ENCODE measurements at regions not wholly inside any gene's neighbourhood (a gene's known extent, or its start where the extent isn't known, plus 50 kb on each side); places are given as distances from the start of the nearest gene placed in this dataset.

DNA sequence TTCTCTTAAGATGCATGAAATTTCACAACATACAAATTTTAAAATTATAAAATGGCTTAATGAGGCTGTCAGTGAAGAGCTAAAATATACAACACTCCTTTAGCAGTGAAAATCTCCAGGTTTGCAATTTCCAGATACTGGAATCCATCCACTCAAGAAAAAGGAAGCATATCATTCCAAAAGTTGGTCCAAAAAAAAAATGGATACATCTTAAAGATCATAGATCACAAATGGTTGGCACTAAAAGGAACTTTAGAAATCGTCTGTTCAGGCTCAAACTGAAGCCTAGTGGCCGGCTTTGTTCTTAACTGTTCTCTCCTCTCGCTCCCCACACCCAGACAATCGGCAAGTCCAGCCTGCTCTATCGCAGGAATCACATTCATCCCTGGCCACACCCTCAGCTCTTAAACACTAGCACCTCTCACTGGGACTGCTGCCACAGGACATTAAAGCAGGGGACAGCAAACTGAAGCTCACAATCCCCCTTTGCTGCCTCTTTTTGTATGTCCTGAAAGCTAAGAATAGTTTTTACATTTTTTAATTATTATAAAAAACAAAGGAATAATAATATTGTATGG lies 130.3 kb upstream of the CDIN1 start (continued):
- TF ChIP-seq MBD2 (IDR thresholded peaks at IDR 0.05; ENCODE audit: borderline replicate concordance, low read depth) (0 out of 2 replicates have a peak, but pooled peaks have one; percentile 24), KLF16 (IDR thresholded peaks at IDR 0.05) (peak; percentile 61; the same call in 1 of the 2 replicates), CHD2 (IDR thresholded peaks at IDR 0.05; ENCODE audit: low read depth, low read length) (peak; percentile 37; the same call in 1 of the 2 replicates), RAD21 (CRISPR knock-in tag; conservative IDR thresholded peaks at IDR 0.05 in 1 of 2, IDR thresholded peaks at IDR 0.05 in 1 of 2) (peak; percentile 67 to 84), TBL1XR1 (IDR thresholded peaks at IDR 0.05; ENCODE audit: low read length in 2 of 2) (peak; percentile 38 to 64; a peak in 1 of 4 replicates), ARID1B (IDR thresholded peaks at IDR 0.05) (peak; percentile 85), NFIC (IDR thresholded peaks at IDR 0.05) (peak; percentile 74), MXI1 (IDR thresholded peaks at IDR 0.05; ENCODE audit: low read depth, low read length) (0 out of 2 replicates have a peak, but pooled peaks have one; percentile 18), CC2D1A (IDR thresholded peaks at IDR 0.05) (peak; percentile 89), NEUROD1 (IDR thresholded peaks at IDR 0.05; ENCODE audit: borderline replicate concordance, low read depth, low read length, partially characterized antibody) (peak; percentile 59), MAZ (CRISPR knock-in tag; conservative IDR thresholded peaks at IDR 0.05 in 1 of 2, IDR thresholded peaks at IDR 0.05 in 1 of 2) (peak in 1 of 2 experiments; percentile 53; a peak in 2 of 4 replicates), PML (IDR thresholded peaks at IDR 0.05; ENCODE audit: low read length) (0 out of 2 replicates have a peak, but pooled peaks have one; percentile 35), SMARCA4 (IDR thresholded peaks at IDR 0.05) (peak; percentile 66), SRF (CRISPR knock-in tag; IDR thresholded peaks at IDR 0.05) (0 out of 4 replicates have a peak, but pooled peaks of 1 of the 2 experiments have one; percentile 12)
- TF ChIP-seq, protein P1, sequence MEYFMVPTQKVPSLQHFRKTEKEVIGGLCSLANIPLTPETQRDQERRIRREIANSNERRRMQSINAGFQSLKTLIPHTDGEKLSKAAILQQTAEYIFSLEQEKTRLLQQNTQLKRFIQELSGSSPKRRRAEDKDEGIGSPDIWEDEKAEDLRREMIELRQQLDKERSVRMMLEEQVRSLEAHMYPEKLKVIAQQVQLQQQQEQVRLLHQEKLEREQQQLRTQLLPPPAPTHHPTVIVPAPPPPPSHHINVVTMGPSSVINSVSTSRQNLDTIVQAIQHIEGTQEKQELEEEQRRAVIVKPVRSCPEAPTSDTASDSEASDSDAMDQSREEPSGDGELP (CRISPR knock-in tag; IDR thresholded peaks at IDR 0.05; ENCODE audit: borderline replicate concordance), result peak; percentile 46; the same call in 1 of the 2 replicates
- TF ChIP-seq, protein P2, sequence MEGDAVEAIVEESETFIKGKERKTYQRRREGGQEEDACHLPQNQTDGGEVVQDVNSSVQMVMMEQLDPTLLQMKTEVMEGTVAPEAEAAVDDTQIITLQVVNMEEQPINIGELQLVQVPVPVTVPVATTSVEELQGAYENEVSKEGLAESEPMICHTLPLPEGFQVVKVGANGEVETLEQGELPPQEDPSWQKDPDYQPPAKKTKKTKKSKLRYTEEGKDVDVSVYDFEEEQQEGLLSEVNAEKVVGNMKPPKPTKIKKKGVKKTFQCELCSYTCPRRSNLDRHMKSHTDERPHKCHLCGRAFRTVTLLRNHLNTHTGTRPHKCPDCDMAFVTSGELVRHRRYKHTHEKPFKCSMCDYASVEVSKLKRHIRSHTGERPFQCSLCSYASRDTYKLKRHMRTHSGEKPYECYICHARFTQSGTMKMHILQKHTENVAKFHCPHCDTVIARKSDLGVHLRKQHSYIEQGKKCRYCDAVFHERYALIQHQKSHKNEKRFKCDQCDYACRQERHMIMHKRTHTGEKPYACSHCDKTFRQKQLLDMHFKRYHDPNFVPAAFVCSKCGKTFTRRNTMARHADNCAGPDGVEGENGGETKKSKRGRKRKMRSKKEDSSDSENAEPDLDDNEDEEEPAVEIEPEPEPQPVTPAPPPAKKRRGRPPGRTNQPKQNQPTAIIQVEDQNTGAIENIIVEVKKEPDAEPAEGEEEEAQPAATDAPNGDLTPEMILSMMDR (IDR thresholded peaks at IDR 0.05 in 2 of 3, conservative IDR thresholded peaks at IDR 0.05 in 1 of 3; ENCODE audit: insufficient read depth in 2 of 3, low read depth in 1 of 3, low read length in 3 of 3), result peak; percentile 53 to 68 (median 67); a peak in 5 of 6 replicates
- TF ChIP-seq, protein P3, sequence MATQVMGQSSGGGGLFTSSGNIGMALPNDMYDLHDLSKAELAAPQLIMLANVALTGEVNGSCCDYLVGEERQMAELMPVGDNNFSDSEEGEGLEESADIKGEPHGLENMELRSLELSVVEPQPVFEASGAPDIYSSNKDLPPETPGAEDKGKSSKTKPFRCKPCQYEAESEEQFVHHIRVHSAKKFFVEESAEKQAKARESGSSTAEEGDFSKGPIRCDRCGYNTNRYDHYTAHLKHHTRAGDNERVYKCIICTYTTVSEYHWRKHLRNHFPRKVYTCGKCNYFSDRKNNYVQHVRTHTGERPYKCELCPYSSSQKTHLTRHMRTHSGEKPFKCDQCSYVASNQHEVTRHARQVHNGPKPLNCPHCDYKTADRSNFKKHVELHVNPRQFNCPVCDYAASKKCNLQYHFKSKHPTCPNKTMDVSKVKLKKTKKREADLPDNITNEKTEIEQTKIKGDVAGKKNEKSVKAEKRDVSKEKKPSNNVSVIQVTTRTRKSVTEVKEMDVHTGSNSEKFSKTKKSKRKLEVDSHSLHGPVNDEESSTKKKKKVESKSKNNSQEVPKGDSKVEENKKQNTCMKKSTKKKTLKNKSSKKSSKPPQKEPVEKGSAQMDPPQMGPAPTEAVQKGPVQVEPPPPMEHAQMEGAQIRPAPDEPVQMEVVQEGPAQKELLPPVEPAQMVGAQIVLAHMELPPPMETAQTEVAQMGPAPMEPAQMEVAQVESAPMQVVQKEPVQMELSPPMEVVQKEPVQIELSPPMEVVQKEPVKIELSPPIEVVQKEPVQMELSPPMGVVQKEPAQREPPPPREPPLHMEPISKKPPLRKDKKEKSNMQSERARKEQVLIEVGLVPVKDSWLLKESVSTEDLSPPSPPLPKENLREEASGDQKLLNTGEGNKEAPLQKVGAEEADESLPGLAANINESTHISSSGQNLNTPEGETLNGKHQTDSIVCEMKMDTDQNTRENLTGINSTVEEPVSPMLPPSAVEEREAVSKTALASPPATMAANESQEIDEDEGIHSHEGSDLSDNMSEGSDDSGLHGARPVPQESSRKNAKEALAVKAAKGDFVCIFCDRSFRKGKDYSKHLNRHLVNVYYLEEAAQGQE (IDR thresholded peaks at IDR 0.05; ENCODE audit: borderline replicate concordance), result peak; percentile 66; the same call in 1 of the 2 replicates
- TF ChIP-seq, protein P3 (CRISPR knock-in tag; IDR thresholded peaks at IDR 0.05; ENCODE audit: low read depth), result no peak
